ENCODE measurements at regions not wholly inside any gene's neighbourhood (a gene's known extent, or its start where the extent isn't known, plus 50 kb on each side); places are given as distances from the start of the nearest gene placed in this dataset.

DNA sequence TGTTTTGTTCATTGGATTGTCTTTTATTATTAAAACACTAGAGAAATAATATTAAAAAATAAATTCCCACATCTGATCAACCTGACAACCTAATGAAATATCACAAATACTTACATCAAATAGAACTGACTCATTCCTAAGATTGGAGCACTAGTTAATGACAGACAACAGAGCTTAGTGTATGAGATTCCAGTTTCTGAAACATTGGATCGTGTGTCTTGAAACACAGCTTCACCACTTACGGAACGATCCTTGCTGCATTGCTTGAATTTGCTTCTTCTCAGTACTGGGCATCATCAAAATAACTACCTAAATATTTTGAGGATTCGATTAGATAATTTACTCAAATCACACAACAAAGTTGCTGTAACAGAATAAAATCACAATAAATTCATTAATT is 667.2 kb upstream of the CDH18 start (continued):
- TF ChIP-seq, protein P1, sequence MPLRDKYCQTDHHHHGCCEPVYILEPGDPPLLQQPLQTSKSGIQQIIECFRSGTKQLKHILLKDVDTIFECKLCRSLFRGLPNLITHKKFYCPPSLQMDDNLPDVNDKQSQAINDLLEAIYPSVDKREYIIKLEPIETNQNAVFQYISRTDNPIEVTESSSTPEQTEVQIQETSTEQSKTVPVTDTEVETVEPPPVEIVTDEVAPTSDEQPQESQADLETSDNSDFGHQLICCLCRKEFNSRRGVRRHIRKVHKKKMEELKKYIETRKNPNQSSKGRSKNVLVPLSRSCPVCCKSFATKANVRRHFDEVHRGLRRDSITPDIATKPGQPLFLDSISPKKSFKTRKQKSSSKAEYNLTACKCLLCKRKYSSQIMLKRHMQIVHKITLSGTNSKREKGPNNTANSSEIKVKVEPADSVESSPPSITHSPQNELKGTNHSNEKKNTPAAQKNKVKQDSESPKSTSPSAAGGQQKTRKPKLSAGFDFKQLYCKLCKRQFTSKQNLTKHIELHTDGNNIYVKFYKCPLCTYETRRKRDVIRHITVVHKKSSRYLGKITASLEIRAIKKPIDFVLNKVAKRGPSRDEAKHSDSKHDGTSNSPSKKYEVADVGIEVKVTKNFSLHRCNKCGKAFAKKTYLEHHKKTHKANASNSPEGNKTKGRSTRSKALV (CRISPR knock-in tag; IDR thresholded peaks at IDR 0.05) = no peak
- TF ChIP-seq ZNF878 (CRISPR knock-in tag; IDR thresholded peaks at IDR 0.05) = no peak
- TF ChIP-seq SRF (IDR thresholded peaks at IDR 0.05; ENCODE audit: low read depth, low read length) = no peak
- TF ChIP-seq ZNF547 (CRISPR knock-in tag; IDR thresholded peaks at IDR 0.05) = no peak
- TF ChIP-seq, protein P2, sequence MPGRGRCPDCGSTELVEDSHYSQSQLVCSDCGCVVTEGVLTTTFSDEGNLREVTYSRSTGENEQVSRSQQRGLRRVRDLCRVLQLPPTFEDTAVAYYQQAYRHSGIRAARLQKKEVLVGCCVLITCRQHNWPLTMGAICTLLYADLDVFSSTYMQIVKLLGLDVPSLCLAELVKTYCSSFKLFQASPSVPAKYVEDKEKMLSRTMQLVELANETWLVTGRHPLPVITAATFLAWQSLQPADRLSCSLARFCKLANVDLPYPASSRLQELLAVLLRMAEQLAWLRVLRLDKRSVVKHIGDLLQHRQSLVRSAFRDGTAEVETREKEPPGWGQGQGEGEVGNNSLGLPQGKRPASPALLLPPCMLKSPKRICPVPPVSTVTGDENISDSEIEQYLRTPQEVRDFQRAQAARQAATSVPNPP (CRISPR knock-in tag; IDR thresholded peaks at IDR 0.05) = no peak

DNA sequence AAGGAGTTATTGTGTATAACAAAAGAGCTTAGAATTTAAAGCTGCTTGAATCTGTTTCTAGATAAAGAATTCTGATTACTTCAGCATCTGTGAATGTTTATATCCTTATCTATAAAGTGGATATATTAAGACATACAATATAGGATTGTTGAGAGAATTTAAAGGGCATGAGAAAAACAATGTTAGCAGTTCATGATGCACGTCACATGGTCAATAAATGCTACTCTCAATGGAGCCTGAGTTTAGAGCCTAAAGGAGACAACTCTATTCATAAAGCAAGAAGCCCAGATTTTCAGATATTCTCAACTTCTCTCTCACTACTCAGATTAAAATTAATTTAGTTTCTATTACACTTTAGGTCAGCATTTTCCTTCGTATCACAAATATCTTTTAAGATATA is 666.7 kb upstream of the CDH18 start:
- no peaks in the 10 kb centered on the region for H3K4me1 ChIP-seq (ENCODE audit: insufficient read depth, low read length)
- H2AFZ ChIP-seq (ENCODE audit: low read length) = no peak overlapping the region
- ATAC-seq (no peak), DNase-seq (ENCODE audit: low spot score) (no peak), FAIRE-seq (no peak)
- no peaks in the 10 kb centered on the region for H3K36me3 ChIP-seq (replicated peaks in 1 of 2; ENCODE audit: control insufficient read depth in 1 of 2, insufficient read depth in 2 of 2, low read length in 2 of 2)
- H3K4me3 ChIP-seq (replicated peaks in 1 of 3; ENCODE audit: insufficient read depth in 1 of 3, low read depth in 2 of 3, low read length in 3 of 3) = no peak overlapping the region
- H3K9ac ChIP-seq (ENCODE audit: insufficient read depth, low read depth, low read length) = no peak overlapping the region
- H3K79me2 ChIP-seq (ENCODE audit: insufficient read depth, low read length) = no peaks in the 10 kb centered on the region
- no peak overlapping the region for H3K4me2 ChIP-seq (ENCODE audit: low read depth, low read length)
- intact Hi-C loops (cut with micrococcal nuclease; ENCODE audit: unreplicated experiment) = no loop called here
- ChIA-PET POLR2A (no interaction called here), CTCF (ENCODE audit: low intra/inter-chr PET ratio, low total read pairs) (no interaction called here)
- 0% methylated on average over 2 of the region's 2 CpGs for WGBS (ENCODE audit: low lambda C conversion rate)
- no peaks in the 10 kb centered on the region for H3K27me3 ChIP-seq (ENCODE audit: control insufficient read depth in 1 of 2, insufficient read depth in 2 of 2, low read length in 2 of 2)
- BruUV-seq (replicated peaks) = no TSS peak
- H3K9me3 ChIP-seq (ENCODE audit: low read length) = 0 out of 2 replicates have a peak, but pooled peaks cover 6% of the 10 kb centered on the region
- no peaks in the 10 kb centered on the region for H4K20me1 ChIP-seq (ENCODE audit: insufficient read depth, low read length)
- in situ Hi-C loops (cut with HindIII; ENCODE audit: extremely low pct_ligation_motif_present, low pct_unique_long_range_greater_than_20kb) = no loop called here
- no peak overlapping the region for H3K27ac ChIP-seq (ENCODE audit: extremely low read length, insufficient read depth, low read length)
- TF ChIP-seq BCLAF1 (IDR thresholded peaks at IDR 0.05) (no peak), ZNF589 (CRISPR knock-in tag; conservative IDR thresholded peaks at IDR 0.05) (no peak), SRSF1 (optimal IDR thresholded peaks at IDR 0.05; ENCODE audit: low read depth, low read length) (no peak), MXD1 (CRISPR knock-in tag; IDR thresholded peaks at IDR 0.05) (no peak), NCOA2 (CRISPR knock-in tag; IDR thresholded peaks at IDR 0.05) (no peak), MBNL3 (CRISPR knock-in tag; conservative IDR thresholded peaks at IDR 0.05) (no peak), ZBTB21 (CRISPR knock-in tag; IDR thresholded peaks at IDR 0.05) (no peak), ZNF563 (CRISPR knock-in tag; IDR thresholded peaks at IDR 0.05) (no peak), ZBTB8A (CRISPR knock-in tag; IDR thresholded peaks at IDR 0.05; ENCODE audit: borderline replicate concordance, low read depth) (no peak)
- TF ChIP-seq, protein P3, sequence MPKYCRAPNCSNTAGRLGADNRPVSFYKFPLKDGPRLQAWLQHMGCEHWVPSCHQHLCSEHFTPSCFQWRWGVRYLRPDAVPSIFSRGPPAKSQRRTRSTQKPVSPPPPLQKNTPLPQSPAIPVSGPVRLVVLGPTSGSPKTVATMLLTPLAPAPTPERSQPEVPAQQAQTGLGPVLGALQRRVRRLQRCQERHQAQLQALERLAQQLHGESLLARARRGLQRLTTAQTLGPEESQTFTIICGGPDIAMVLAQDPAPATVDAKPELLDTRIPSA (CRISPR knock-in tag; IDR thresholded peaks at IDR 0.05; ENCODE audit: borderline replicate concordance) = no peak
- TF ChIP-seq, protein P4, sequence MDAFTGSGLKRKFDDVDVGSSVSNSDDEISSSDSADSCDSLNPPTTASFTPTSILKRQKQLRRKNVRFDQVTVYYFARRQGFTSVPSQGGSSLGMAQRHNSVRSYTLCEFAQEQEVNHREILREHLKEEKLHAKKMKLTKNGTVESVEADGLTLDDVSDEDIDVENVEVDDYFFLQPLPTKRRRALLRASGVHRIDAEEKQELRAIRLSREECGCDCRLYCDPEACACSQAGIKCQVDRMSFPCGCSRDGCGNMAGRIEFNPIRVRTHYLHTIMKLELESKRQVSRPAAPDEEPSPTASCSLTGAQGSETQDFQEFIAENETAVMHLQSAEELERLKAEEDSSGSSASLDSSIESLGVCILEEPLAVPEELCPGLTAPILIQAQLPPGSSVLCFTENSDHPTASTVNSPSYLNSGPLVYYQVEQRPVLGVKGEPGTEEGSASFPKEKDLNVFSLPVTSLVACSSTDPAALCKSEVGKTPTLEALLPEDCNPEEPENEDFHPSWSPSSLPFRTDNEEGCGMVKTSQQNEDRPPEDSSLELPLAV (CRISPR knock-in tag; conservative IDR thresholded peaks at IDR 0.05; ENCODE audit: low read depth) = no peak
